Lung (tissue), 11 donors: ENCODE measurements at regions not wholly inside any gene's neighbourhood (a gene's known extent, or its start where the extent isn't known, plus 50 kb on each side); places are given as distances from the start of the nearest gene placed in this dataset.

Experiments
- ATAC-seq: fragments of 200-7000 bp; cut with Tn5 transposase; one replicate; pipeline ENCODE4 v1.9.1; 2020; ENCODE audit warnings: moderate number of reproducible peaks; ENCODE audit not compliant: insufficient read depth, low FRiP score
- DNase-seq, 3 donors: peaks; one replicate each; pipeline ENCODE4 v3.0.0-alpha.2; 2013 to 2017
- H3K27ac ChIP-seq, 2 donors: one replicate each; pipeline ENCODE4 v1.5.1; 2013; ENCODE audit warnings: mild to moderate bottlenecking in 2 of 2, moderate library complexity in 2 of 2, control low read depth in 1 of 2, inconsistent platforms in 1 of 2, low read depth in 1 of 2, low read length in 1 of 2
- H3K27me3 ChIP-seq, 3 donors: one replicate each; pipeline ENCODE4 v1.5.1; 2013; ENCODE audit warnings: low read length in 2 of 3; ENCODE audit not compliant: control insufficient read depth in 3 of 3, insufficient read depth in 3 of 3
- H3K36me3 ChIP-seq, 4 donors: one replicate each; pipeline ENCODE4 v1.5.1; 2013; ENCODE audit warnings: low read length in 4 of 4, mild to moderate bottlenecking in 1 of 4, moderate library complexity in 1 of 4; ENCODE audit not compliant: control insufficient read depth in 4 of 4, insufficient read depth in 4 of 4
- H3K4me1 ChIP-seq, 5 donors: one replicate each; pipeline ENCODE4 v1.5.1; 2013; ENCODE audit warnings: low read length in 5 of 5, mild to moderate bottlenecking in 2 of 5, moderate library complexity in 1 of 5; ENCODE audit not compliant: control insufficient read depth in 5 of 5, insufficient read depth in 5 of 5
- H3K4me3 ChIP-seq: one replicate; pipeline ENCODE4 v1.5.1; 2013; ENCODE audit warnings: mild to moderate bottlenecking, control low read depth, moderate library complexity
- H3K9ac ChIP-seq, 2 donors: one replicate each; pipeline ENCODE4 v1.5.1; 2013; ENCODE audit warnings: low read length in 2 of 2, control low read depth in 1 of 2; ENCODE audit not compliant: insufficient read depth in 1 of 2
- H3K9me3 ChIP-seq, 4 donors: one replicate each; pipeline ENCODE4 v1.5.1; 2013; ENCODE audit warnings: low read length in 3 of 4, mild to moderate bottlenecking in 1 of 4, moderate library complexity in 1 of 4; ENCODE audit not compliant: control insufficient read depth in 4 of 4, insufficient read depth in 3 of 4
- WGBS, 2 donors: extraction: QIAGEN DNeasy Blood & Tissue Kit; methylation state at CpG; one replicate each; pipeline ENCODE4 v1.1.7; 2013; 5-methylcytosine and 5-hydroxymethylcytosine counted together
- TF ChIP-seq, protein P1 (sequence below): IDR thresholded peaks from 2 replicates; pipeline ENCODE4 v1.5.1; 2012; ENCODE audit warnings: mild to moderate bottlenecking; ENCODE audit errors: control extremely low read depth, extremely low read depth
- donor health status: control.
- donor health status: control.
- donor health status: Bipolar disorder and iron deficiency.
- donor health status: healthy.
- donor health status: DM: yes; HTN: yes; CAD: no.

DNA sequence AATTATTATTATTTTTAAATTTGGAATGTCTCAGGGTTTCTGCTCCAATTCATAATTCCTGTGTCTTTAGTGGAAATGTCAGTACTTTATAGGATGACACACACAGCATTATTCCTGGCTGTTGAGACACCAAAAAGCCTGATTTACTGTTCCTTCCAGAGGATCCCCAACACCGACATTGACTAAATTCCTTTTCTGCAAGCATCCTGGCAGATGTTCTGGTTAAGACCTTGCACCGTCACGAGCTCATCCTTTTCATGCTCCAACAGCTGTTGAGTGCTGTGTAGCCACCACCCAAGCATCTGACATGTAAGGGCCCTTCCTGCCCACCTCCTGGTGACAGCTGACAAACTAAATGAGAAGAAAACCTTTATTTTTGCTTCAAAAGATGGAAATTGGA is 284.3 kb upstream of the SULF2 start:
- Histone ChIP-seq H3K9me3 (peaks cover 0 to 5% (median 0%) of the 10 kb centered on the region in 4 donors), H3K36me3 (no peaks in the 10 kb centered on the region), H3K27me3 (no peaks in the 10 kb centered on the region), H3K4me1 (peaks cover 0 to 5% (median 0%) of the 10 kb centered on the region in 5 donors), H3K27ac (no peak overlapping the region), H3K4me3 (no peak overlapping the region), H3K9ac (no peak overlapping the region)
- DNase-seq = no peak
- TF ChIP-seq, protein P1, sequence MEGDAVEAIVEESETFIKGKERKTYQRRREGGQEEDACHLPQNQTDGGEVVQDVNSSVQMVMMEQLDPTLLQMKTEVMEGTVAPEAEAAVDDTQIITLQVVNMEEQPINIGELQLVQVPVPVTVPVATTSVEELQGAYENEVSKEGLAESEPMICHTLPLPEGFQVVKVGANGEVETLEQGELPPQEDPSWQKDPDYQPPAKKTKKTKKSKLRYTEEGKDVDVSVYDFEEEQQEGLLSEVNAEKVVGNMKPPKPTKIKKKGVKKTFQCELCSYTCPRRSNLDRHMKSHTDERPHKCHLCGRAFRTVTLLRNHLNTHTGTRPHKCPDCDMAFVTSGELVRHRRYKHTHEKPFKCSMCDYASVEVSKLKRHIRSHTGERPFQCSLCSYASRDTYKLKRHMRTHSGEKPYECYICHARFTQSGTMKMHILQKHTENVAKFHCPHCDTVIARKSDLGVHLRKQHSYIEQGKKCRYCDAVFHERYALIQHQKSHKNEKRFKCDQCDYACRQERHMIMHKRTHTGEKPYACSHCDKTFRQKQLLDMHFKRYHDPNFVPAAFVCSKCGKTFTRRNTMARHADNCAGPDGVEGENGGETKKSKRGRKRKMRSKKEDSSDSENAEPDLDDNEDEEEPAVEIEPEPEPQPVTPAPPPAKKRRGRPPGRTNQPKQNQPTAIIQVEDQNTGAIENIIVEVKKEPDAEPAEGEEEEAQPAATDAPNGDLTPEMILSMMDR = no peak
- 86 to 87% methylated on average over 3 of the region's 3 CpGs for WGBS, 2 donors
- no peak for ATAC-seq

GRCh38 chr20:48066851-48067250 is 281.6 kb upstream of the SULF2 start:
- no peak overlapping the region for H3K9ac ChIP-seq
- ATAC-seq (no peak), DNase-seq (no peak)
- H3K4me3 ChIP-seq = no peak overlapping the region
- peaks cover 0 to 8% (median 0%) of the 10 kb centered on the region in 4 donors for H3K9me3 ChIP-seq
- no peaks in the 10 kb centered on the region for H3K36me3 ChIP-seq
- peaks cover 0 to 2% (median 0%) of the 10 kb centered on the region in 3 donors for H3K27me3 ChIP-seq
- WGBS, 2 donors = 93 to 96% methylated on average over 3 of the region's 3 CpGs
- TF ChIP-seq, protein P1 = no peak
- peaks cover 0 to 5% (median 0%) of the 10 kb centered on the region in 5 donors for H3K4me1 ChIP-seq
- no peak overlapping the region for H3K27ac ChIP-seq

GRCh38 chr20:48066246-48066645 is 281.0 kb upstream of the SULF2 start:
- no peaks in the 10 kb centered on the region for H3K36me3 ChIP-seq
- H3K9ac ChIP-seq = no peak overlapping the region
- peaks cover 0 to 2% (median 0%) of the 10 kb centered on the region in 3 donors for H3K27me3 ChIP-seq
- TF ChIP-seq, protein P1 = no peak
- peak in 2 of 3 donors; percentile 50 to 53 for DNase-seq
- H3K4me3 ChIP-seq = no peak overlapping the region
- H3K4me1 ChIP-seq = peaks cover 0 to 2% (median 0%) of the 10 kb centered on the region in 5 donors
- 85 to 87% methylated on average over 13 of the region's 13 CpGs for WGBS, 2 donors
- ATAC-seq = no peak
- peaks cover 0 to 8% (median 0%) of the 10 kb centered on the region in 4 donors for H3K9me3 ChIP-seq
- H3K27ac ChIP-seq = no peak overlapping the region

- ATAC-seq (no peak), DNase-seq (no peak)
- Histone ChIP-seq H3K4me3 (no peak overlapping the region), H3K27me3 (peaks cover 0 to 2% (median 0%) of the 10 kb centered on the region in 3 donors), H3K27ac (no peak overlapping the region), H3K9me3 (peaks cover 0 to 8% (median 0%) of the 10 kb centered on the region in 4 donors), H3K36me3 (no peaks in the 10 kb centered on the region), H3K4me1 (peaks cover 0 to 2% (median 0%) of the 10 kb centered on the region in 5 donors), H3K9ac (no peak overlapping the region)
- TF ChIP-seq, protein P1 = no peak
- 73 to 77% methylated on average over 1 of the region's 1 CpG for WGBS, 2 donors
These were observed 280.6 kb upstream of the SULF2 start for GRCh38 chr20:48065833-48066232.
